ENCODE measurements at regions not wholly inside any gene's neighbourhood (a gene's known extent, or its start where the extent isn't known, plus 50 kb on each side); places are given as distances from the start of the nearest gene placed in this dataset.

DNA sequence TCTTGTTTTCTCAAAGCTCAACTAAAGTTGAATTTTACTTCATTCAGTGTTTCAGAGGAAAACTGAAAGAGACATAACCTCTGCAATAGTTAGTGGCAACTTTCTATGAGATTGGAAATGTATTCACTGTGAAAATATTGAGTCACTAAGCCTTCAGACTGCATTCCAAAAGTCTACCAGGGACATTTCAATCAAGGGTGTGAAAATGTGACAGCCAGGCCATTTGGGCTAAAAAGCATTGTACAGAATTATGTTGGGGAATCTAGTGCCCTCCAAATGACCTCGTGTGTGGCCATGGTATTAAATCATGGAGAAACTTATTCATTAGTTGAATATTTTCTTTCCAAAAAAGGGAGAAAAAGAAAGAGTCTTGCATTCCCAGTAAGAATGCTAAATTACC, 251.9 kb downstream of the GRB14 start:
- no peak overlapping the region for H3K9ac ChIP-seq (replicated peaks; ENCODE audit: extremely low read depth, insufficient read depth, low read length)
- H3K36me3 ChIP-seq (ENCODE audit: control insufficient read depth in 2 of 2, extremely low read depth in 1 of 2, insufficient read depth in 2 of 2, low read length in 2 of 2): no peaks in the 10 kb centered on the region
- H4K20me1 ChIP-seq (replicated peaks; ENCODE audit: control insufficient read depth, extremely low read depth, insufficient read depth, low read length): no peaks in the 10 kb centered on the region
- dilution Hi-C loops (cut with MboI; ENCODE audit: extremely low pct_ligation_motif_present, low sequenced_read_pairs): no loop called here
- POLR2A ChIA-PET: no interaction called here
- no TSS peak for BruUV-seq (replicated peaks)
- H3K79me2 ChIP-seq (ENCODE audit: control insufficient read depth, insufficient read depth, low read length): no peaks in the 10 kb centered on the region
- no peak overlapping the region for H3K4me3 ChIP-seq (replicated peaks in 1 of 3; ENCODE audit: insufficient read depth in 1 of 3, low read depth in 1 of 3, low read length in 3 of 3)
- CTCF ChIA-PET: no interaction called here
- H3K27ac ChIP-seq (ENCODE audit: insufficient read depth, low read depth, low read length): no peak overlapping the region
- no peak for FAIRE-seq
- H3K4me2 ChIP-seq (ENCODE audit: insufficient read depth, low read length): no peak overlapping the region
- no peak for DNase-seq (ENCODE audit: low read depth, low spot score)
- H3K9me3 ChIP-seq (replicated peaks; ENCODE audit: control insufficient read depth, insufficient read depth, low read length): no peaks in the 10 kb centered on the region
- TF ChIP-seq FOS (IDR thresholded peaks at IDR 0.05; ENCODE audit: borderline replicate concordance, insufficient read depth, low read length): no peak
- H3K9me1 ChIP-seq (replicated peaks; ENCODE audit: control insufficient read depth, extremely low read depth, insufficient read depth, low read length): no peaks in the 10 kb centered on the region
- H3K4me1 ChIP-seq (ENCODE audit: control insufficient read depth, extremely low read depth, insufficient read depth, low read length): no peaks in the 10 kb centered on the region
- no peaks in the 10 kb centered on the region for H3K27me3 ChIP-seq (ENCODE audit: control insufficient read depth in 2 of 2, insufficient read depth in 2 of 2, low read length in 2 of 2)
- no peak overlapping the region for H2AFZ ChIP-seq (ENCODE audit: low read depth, low read length)
- intact Hi-C loops (cut with micrococcal nuclease): loop anchor here (2.0 kb wide), 1 partner anchor 31 kb away; no protein-coding TSS in a partner anchor

GRCh38 chr2:164368896-164369295, 252.4 kb downstream of the GRB14 start:
- no peaks in the 10 kb centered on the region for H3K79me2 ChIP-seq (ENCODE audit: control insufficient read depth, insufficient read depth, low read length)
- no peak overlapping the region for H2AFZ ChIP-seq (ENCODE audit: low read depth, low read length)
- H3K27ac ChIP-seq (ENCODE audit: insufficient read depth, low read depth, low read length): no peak overlapping the region
- no peaks in the 10 kb centered on the region for H3K27me3 ChIP-seq (ENCODE audit: control insufficient read depth in 2 of 2, insufficient read depth in 2 of 2, low read length in 2 of 2)
- DNase-seq (ENCODE audit: low read depth, low spot score) (no peak), FAIRE-seq (no peak)
- TF ChIP-seq POLR2AphosphoS5 (IDR thresholded peaks at IDR 0.05; ENCODE audit: insufficient read depth, low read depth, low read length) (no peak), GATA2 (IDR thresholded peaks at IDR 0.05; ENCODE audit: insufficient read depth, insufficient read length, low read depth, low read length) (no peak), CTCF (IDR thresholded peaks at IDR 0.05; ENCODE audit: extremely low read depth in 1 of 2, insufficient read depth in 1 of 2, low read depth in 1 of 2, low read length in 2 of 2) (no peak), JUN (IDR thresholded peaks at IDR 0.05; ENCODE audit: borderline replicate concordance, insufficient read depth, insufficient read length, low read depth) (no peak), POLR2A (IDR thresholded peaks at IDR 0.05; ENCODE audit: low read depth, low read length) (no peak), MAX (IDR thresholded peaks at IDR 0.05; ENCODE audit: insufficient read depth, insufficient read length) (no peak), MYC (IDR thresholded peaks at IDR 0.05; ENCODE audit: low read depth, low read length) (no peak), FOS (IDR thresholded peaks at IDR 0.05; ENCODE audit: borderline replicate concordance, insufficient read depth, low read length) (no peak), EZH2 (IDR thresholded peaks at IDR 0.05; ENCODE audit: borderline replicate concordance, low read depth, low read length, severe bottlenecking) (no peak)
- dilution Hi-C loops (cut with MboI; ENCODE audit: extremely low pct_ligation_motif_present, low sequenced_read_pairs): no loop called here
- BruUV-seq (replicated peaks): no TSS peak
- H3K4me2 ChIP-seq (ENCODE audit: insufficient read depth, low read length): no peak overlapping the region
- ChIA-PET POLR2A (no interaction called here), CTCF (no interaction called here)
- H3K9me1 ChIP-seq (replicated peaks; ENCODE audit: control insufficient read depth, extremely low read depth, insufficient read depth, low read length): no peaks in the 10 kb centered on the region
- no peak overlapping the region for H3K9ac ChIP-seq (replicated peaks; ENCODE audit: extremely low read depth, insufficient read depth, low read length)
- no peaks in the 10 kb centered on the region for H3K4me1 ChIP-seq (ENCODE audit: control insufficient read depth, extremely low read depth, insufficient read depth, low read length)
- no peaks in the 10 kb centered on the region for H4K20me1 ChIP-seq (replicated peaks; ENCODE audit: control insufficient read depth, extremely low read depth, insufficient read depth, low read length)
- H3K4me3 ChIP-seq (replicated peaks in 1 of 3; ENCODE audit: insufficient read depth in 1 of 3, low read depth in 1 of 3, low read length in 3 of 3): no peak overlapping the region
- intact Hi-C loops (cut with micrococcal nuclease): loop anchor here (2.0 kb wide), 1 partner anchor 30 kb away; no protein-coding TSS in a partner anchor
- H3K9me3 ChIP-seq (replicated peaks; ENCODE audit: control insufficient read depth, insufficient read depth, low read length): no peaks in the 10 kb centered on the region
- no peaks in the 10 kb centered on the region for H3K36me3 ChIP-seq (ENCODE audit: control insufficient read depth in 2 of 2, extremely low read depth in 1 of 2, insufficient read depth in 2 of 2, low read length in 2 of 2)

All from endothelial cell of umbilical vein (primary cell).